ENCODE measurements at regions not wholly inside any gene's neighbourhood (a gene's known extent, or its start where the extent isn't known, plus 50 kb on each side); places are given as distances from the start of the nearest gene placed in this dataset.

DNA sequence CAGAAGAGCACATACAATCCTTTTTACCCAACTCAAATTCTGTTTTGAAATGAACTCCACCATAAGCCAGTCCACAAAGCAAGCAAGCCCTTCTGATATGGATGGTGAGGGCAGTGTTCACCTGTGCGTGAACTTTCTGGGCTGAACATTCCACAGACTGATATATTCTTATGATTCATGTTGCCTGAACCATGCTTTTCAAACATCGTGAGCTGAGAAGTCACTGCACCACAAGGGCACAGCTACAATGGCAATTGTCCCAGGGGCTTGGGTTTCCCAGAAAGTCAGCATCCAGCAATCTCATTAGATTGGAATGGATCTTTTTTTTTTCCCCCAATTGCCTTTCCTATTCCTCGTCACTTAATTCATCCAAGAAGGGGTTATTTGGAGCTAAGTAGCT is 86.9 kb upstream of the ZNF438 start:
- no peaks in the 10 kb centered on the region for H3K9me3 ChIP-seq
- no peak overlapping the region for H3K27ac ChIP-seq (ENCODE audit: low read depth in 2 of 2, low read length in 1 of 2)
- ChIA-PET POLR2A (no interaction called here), CTCF (interaction anchor here (0.6 kb wide), 1 partner anchor 789 kb away, joined by 3 read pairs; no protein-coding TSS in a partner anchor)
- peaks cover under 1 to 15% of the 10 kb centered on the region in 2 experiments; a peak in 2 of 4 replicates for H3K4me1 ChIP-seq (ENCODE audit: control insufficient read depth in 1 of 2, insufficient read depth in 2 of 2, low read depth in 1 of 2, low read length in 1 of 2)
- DNase-seq: no peak
- TF ChIP-seq TCF12 (IDR thresholded peaks at IDR 0.05): no peak
- no peak for TF ChIP-seq EP300 (IDR thresholded peaks at IDR 0.05; ENCODE audit: borderline replicate concordance in 1 of 2, low read depth in 1 of 2, low read length in 1 of 2)
- TF ChIP-seq, protein P1, sequence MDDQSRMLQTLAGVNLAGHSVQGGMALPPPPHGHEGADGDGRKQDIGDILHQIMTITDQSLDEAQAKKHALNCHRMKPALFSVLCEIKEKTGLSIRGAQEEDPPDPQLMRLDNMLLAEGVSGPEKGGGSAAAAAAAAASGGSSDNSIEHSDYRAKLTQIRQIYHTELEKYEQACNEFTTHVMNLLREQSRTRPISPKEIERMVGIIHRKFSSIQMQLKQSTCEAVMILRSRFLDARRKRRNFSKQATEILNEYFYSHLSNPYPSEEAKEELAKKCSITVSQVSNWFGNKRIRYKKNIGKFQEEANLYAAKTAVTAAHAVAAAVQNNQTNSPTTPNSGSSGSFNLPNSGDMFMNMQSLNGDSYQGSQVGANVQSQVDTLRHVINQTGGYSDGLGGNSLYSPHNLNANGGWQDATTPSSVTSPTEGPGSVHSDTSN (IDR thresholded peaks at IDR 0.05): no peak
- no peak for TF ChIP-seq RFX5 (IDR thresholded peaks at IDR 0.05; ENCODE audit: low read length)
- TF ChIP-seq, protein P2, sequence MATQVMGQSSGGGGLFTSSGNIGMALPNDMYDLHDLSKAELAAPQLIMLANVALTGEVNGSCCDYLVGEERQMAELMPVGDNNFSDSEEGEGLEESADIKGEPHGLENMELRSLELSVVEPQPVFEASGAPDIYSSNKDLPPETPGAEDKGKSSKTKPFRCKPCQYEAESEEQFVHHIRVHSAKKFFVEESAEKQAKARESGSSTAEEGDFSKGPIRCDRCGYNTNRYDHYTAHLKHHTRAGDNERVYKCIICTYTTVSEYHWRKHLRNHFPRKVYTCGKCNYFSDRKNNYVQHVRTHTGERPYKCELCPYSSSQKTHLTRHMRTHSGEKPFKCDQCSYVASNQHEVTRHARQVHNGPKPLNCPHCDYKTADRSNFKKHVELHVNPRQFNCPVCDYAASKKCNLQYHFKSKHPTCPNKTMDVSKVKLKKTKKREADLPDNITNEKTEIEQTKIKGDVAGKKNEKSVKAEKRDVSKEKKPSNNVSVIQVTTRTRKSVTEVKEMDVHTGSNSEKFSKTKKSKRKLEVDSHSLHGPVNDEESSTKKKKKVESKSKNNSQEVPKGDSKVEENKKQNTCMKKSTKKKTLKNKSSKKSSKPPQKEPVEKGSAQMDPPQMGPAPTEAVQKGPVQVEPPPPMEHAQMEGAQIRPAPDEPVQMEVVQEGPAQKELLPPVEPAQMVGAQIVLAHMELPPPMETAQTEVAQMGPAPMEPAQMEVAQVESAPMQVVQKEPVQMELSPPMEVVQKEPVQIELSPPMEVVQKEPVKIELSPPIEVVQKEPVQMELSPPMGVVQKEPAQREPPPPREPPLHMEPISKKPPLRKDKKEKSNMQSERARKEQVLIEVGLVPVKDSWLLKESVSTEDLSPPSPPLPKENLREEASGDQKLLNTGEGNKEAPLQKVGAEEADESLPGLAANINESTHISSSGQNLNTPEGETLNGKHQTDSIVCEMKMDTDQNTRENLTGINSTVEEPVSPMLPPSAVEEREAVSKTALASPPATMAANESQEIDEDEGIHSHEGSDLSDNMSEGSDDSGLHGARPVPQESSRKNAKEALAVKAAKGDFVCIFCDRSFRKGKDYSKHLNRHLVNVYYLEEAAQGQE (IDR thresholded peaks at IDR 0.05; ENCODE audit: low read depth, low read length): no peak
- TF ChIP-seq MXI1 (IDR thresholded peaks at IDR 0.05; ENCODE audit: low read depth, low read length): no peak
- TF ChIP-seq RCOR1 (IDR thresholded peaks at IDR 0.05; ENCODE audit: low read length): no peak
- TF ChIP-seq, protein P3, sequence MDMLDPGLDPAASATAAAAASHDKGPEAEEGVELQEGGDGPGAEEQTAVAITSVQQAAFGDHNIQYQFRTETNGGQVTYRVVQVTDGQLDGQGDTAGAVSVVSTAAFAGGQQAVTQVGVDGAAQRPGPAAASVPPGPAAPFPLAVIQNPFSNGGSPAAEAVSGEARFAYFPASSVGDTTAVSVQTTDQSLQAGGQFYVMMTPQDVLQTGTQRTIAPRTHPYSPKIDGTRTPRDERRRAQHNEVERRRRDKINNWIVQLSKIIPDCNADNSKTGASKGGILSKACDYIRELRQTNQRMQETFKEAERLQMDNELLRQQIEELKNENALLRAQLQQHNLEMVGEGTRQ (IDR thresholded peaks at IDR 0.05; ENCODE audit: borderline replicate concordance, low read depth, low read length): no peak
- WGBS (ENCODE audit: low lambda C conversion rate): 83% methylated on average over 3 of the region's 3 CpGs
- H3K9ac ChIP-seq: no peak overlapping the region
- no peaks in the 10 kb centered on the region for H3K79me2 ChIP-seq (ENCODE audit: insufficient read depth)
- H3K9me2 ChIP-seq: no peaks in the 10 kb centered on the region
- H3K4me2 ChIP-seq: no peak overlapping the region
- no peaks in the 10 kb centered on the region for H3K36me3 ChIP-seq (replicated peaks in 1 of 2; ENCODE audit: control insufficient read depth in 1 of 2, insufficient read depth in 2 of 2, low read length in 1 of 2)
- H3K4me3 ChIP-seq (ENCODE audit: low read depth in 2 of 2, low read length in 1 of 2): no peak overlapping the region
- H4K20me1 ChIP-seq (ENCODE audit: insufficient read depth): no peaks in the 10 kb centered on the region
- no peaks in the 10 kb centered on the region for H3K27me3 ChIP-seq (ENCODE audit: insufficient read depth)
- H2AFZ ChIP-seq (ENCODE audit: low read depth): no peak overlapping the region
- H3F3A ChIP-seq (replicated peaks; ENCODE audit: insufficient read depth): no peaks in the 10 kb centered on the region

DNA sequence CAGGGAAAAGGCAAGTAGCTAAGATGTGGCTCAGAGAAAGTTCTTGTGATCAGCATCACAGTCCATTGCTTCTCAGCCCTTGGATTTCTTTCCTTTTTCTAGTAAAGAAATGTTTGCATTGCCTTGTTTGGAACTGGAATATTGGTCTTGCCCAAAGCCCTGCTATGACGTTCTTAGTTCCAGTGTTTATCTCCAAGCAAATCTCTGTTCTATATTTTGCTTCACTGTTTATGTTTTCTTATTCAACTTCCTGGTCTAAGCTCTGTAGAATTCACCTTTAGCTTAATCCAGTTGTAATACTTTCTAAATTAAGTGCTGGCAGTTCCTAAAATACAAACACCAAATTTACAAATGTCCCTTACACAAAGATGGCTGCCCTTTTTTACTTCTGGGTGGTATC is 88.7 kb upstream of the ZNF438 start:
- no peaks in the 10 kb centered on the region for H3K27me3 ChIP-seq (ENCODE audit: insufficient read depth)
- TF ChIP-seq, protein P4, sequence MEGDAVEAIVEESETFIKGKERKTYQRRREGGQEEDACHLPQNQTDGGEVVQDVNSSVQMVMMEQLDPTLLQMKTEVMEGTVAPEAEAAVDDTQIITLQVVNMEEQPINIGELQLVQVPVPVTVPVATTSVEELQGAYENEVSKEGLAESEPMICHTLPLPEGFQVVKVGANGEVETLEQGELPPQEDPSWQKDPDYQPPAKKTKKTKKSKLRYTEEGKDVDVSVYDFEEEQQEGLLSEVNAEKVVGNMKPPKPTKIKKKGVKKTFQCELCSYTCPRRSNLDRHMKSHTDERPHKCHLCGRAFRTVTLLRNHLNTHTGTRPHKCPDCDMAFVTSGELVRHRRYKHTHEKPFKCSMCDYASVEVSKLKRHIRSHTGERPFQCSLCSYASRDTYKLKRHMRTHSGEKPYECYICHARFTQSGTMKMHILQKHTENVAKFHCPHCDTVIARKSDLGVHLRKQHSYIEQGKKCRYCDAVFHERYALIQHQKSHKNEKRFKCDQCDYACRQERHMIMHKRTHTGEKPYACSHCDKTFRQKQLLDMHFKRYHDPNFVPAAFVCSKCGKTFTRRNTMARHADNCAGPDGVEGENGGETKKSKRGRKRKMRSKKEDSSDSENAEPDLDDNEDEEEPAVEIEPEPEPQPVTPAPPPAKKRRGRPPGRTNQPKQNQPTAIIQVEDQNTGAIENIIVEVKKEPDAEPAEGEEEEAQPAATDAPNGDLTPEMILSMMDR (IDR thresholded peaks at IDR 0.05): no peak
- TF ChIP-seq, protein P1 (IDR thresholded peaks at IDR 0.05): no peak
- TF ChIP-seq RCOR1 (IDR thresholded peaks at IDR 0.05; ENCODE audit: low read length): no peak
- no peak for TF ChIP-seq RXRA (IDR thresholded peaks at IDR 0.05; ENCODE audit: borderline replicate concordance, low read depth)
- no peak for TF ChIP-seq MEF2A (IDR thresholded peaks at IDR 0.05; ENCODE audit: borderline replicate concordance, low read depth)
- no peak for DNase-seq
- peaks cover 11 to 15% of the 10 kb centered on the region in 2 experiments; a peak in 2 of 4 replicates for H3K4me1 ChIP-seq (ENCODE audit: control insufficient read depth in 1 of 2, insufficient read depth in 2 of 2, low read depth in 1 of 2, low read length in 1 of 2)
- no peaks in the 10 kb centered on the region for H4K20me1 ChIP-seq (ENCODE audit: insufficient read depth)
- H3K79me2 ChIP-seq (ENCODE audit: insufficient read depth): no peaks in the 10 kb centered on the region
- no peaks in the 10 kb centered on the region for H3K36me3 ChIP-seq (replicated peaks in 1 of 2; ENCODE audit: control insufficient read depth in 1 of 2, insufficient read depth in 2 of 2, low read length in 1 of 2)
- 79% methylated on average over 1 of the region's 1 CpG for WGBS (ENCODE audit: low lambda C conversion rate)
- no peak overlapping the region for H3K4me2 ChIP-seq
- H3K9ac ChIP-seq: no peak overlapping the region
- no peak overlapping the region for H3K4me3 ChIP-seq (ENCODE audit: low read depth in 2 of 2, low read length in 1 of 2)
- ChIA-PET POLR2A (no interaction called here), CTCF (interaction anchor here (0.6 kb wide), 1 partner anchor 37 kb away, joined by 3 read pairs; no protein-coding TSS in a partner anchor)
- no peaks in the 10 kb centered on the region for H3K9me3 ChIP-seq
- H2AFZ ChIP-seq (ENCODE audit: low read depth): no peak overlapping the region
- no peak overlapping the region for H3K27ac ChIP-seq (ENCODE audit: low read depth in 2 of 2, low read length in 1 of 2)
- H3K9me2 ChIP-seq: no peaks in the 10 kb centered on the region
- no peaks in the 10 kb centered on the region for H3F3A ChIP-seq (replicated peaks; ENCODE audit: insufficient read depth)
